Panc1 (cell line): ENCODE measurements at regions not wholly inside any gene's neighbourhood (a gene's known extent, or its start where the extent isn't known, plus 50 kb on each side); places are given as distances from the start of the nearest gene placed in this dataset.

ENCODE experiments used
- POLR2AphosphoS5 ChIP-seq: IDR thresholded peaks from 2 replicates; pipeline ENCODE4 v1.6.1; 2012; ENCODE audit warnings: mild to moderate bottlenecking, low read depth, low read length, moderate library complexity
- REST ChIP-seq, 2 experiments: IDR thresholded peaks; 2 replicates each; pipeline ENCODE4 v1.6.1; 2011 to 2012; ENCODE audit warnings: low read depth in 2 of 2, control low read depth in 1 of 2, low read length in 1 of 2, mild to moderate bottlenecking in 1 of 2, moderate library complexity in 1 of 2; ENCODE audit not compliant: insufficient read depth in 1 of 2
- SIN3A ChIP-seq: IDR thresholded peaks from 2 replicates; pipeline ENCODE4 v1.6.1; 2012; ENCODE audit warnings: low read depth, mild to moderate bottlenecking, low read length, moderate library complexity, borderline replicate concordance; ENCODE audit not compliant: insufficient read depth
- TCF7L2 ChIP-seq: IDR thresholded peaks from 2 replicates; pipeline ENCODE4 v1.6.1; 2011; ENCODE audit warnings: mild to moderate bottlenecking, low read depth, low read length, inconsistent platforms
- TF ChIP-seq, protein P1 (sequence below): fragments of 450-650 bp; IDR thresholded peaks from 2 replicates; pipeline ENCODE4 v1.5.1; 2017; ENCODE audit warnings: mild to moderate bottlenecking

GRCh38 chr9:78805771-78806170 lies 508.8 kb downstream of the PSAT1 start:
- TF ChIP-seq, protein P1, sequence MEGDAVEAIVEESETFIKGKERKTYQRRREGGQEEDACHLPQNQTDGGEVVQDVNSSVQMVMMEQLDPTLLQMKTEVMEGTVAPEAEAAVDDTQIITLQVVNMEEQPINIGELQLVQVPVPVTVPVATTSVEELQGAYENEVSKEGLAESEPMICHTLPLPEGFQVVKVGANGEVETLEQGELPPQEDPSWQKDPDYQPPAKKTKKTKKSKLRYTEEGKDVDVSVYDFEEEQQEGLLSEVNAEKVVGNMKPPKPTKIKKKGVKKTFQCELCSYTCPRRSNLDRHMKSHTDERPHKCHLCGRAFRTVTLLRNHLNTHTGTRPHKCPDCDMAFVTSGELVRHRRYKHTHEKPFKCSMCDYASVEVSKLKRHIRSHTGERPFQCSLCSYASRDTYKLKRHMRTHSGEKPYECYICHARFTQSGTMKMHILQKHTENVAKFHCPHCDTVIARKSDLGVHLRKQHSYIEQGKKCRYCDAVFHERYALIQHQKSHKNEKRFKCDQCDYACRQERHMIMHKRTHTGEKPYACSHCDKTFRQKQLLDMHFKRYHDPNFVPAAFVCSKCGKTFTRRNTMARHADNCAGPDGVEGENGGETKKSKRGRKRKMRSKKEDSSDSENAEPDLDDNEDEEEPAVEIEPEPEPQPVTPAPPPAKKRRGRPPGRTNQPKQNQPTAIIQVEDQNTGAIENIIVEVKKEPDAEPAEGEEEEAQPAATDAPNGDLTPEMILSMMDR, result no peak
- TF ChIP-seq POLR2AphosphoS5 (no peak), REST (IDR thresholded peaks at IDR 0.05; ENCODE audit: insufficient read depth in 1 of 2, low read depth in 2 of 2, low read length in 1 of 2) (no peak), SIN3A (no peak), TCF7L2 (no peak)
